Activated B cell treated with CpG ODN at 0.5 μM for 24 hours (primary cell): ENCODE measurements at regions not wholly inside any gene's neighbourhood (a gene's known extent, or its start where the extent isn't known, plus 50 kb on each side); places are given as distances from the start of the nearest gene placed in this dataset.

Experiments used
- ATAC-seq: fragments of 200-7000 bp; cut with Tn5 transposase; one replicate; pipeline ENCODE4 v1.10.0; 2021; ENCODE audit warnings: low read depth, mild to moderate bottlenecking, moderate library complexity
- CTCF ChIA-PET: fragments of 350-600 bp; sonication (Branson Sonifier 250); formaldehyde crosslinking; loops from one replicate; lab custom pipeline; 2021; ENCODE audit warnings: antibody characterized with exemption; lab: Charles Lee
- POLR2A ChIA-PET: fragments of 350-600 bp; sonication (Branson Sonifier 250); formaldehyde crosslinking; loops from one replicate; lab custom pipeline; 2021; ENCODE audit warnings: antibody characterized with exemption; lab: Charles Lee
- DNase-seq: peaks from one replicate; pipeline ENCODE4 v3.0.0; 2022
- H3K27ac Mint-ChIP-seq: one replicate; pipeline ENCODE4 v1.8.0; 2020; ENCODE audit warnings: mixed read lengths
- H3K27me3 Mint-ChIP-seq: one replicate; pipeline ENCODE4 v1.8.0; 2021; ENCODE audit warnings: mixed read lengths
- H3K36me3 Mint-ChIP-seq: one replicate; pipeline ENCODE4 v1.8.0; 2021; ENCODE audit warnings: low read depth, mixed read lengths
- H3K4me1 Mint-ChIP-seq: one replicate; pipeline ENCODE4 v1.8.0; 2021; ENCODE audit warnings: mixed read lengths
- H3K4me3 Mint-ChIP-seq: one replicate; pipeline ENCODE4 v1.8.0; 2020; ENCODE audit warnings: mild to moderate bottlenecking, mixed read lengths
- H3K9me3 Mint-ChIP-seq: one replicate; pipeline ENCODE4 v1.8.0; 2020; ENCODE audit warnings: mixed read lengths
- CTCF ChIP-seq: fragments of 200-600 bp; IDR thresholded peaks from one replicate; pipeline ENCODE4 v1.8.0; 2022; ENCODE audit warnings: antibody characterized with exemption, mild to moderate bottlenecking
- intact Hi-C: fragments of 100-400 bp; cut with micrococcal nuclease; formaldehyde crosslinking; loops from one replicate; pipeline ENCODE4 v1.15.1; 2024

DNA sequence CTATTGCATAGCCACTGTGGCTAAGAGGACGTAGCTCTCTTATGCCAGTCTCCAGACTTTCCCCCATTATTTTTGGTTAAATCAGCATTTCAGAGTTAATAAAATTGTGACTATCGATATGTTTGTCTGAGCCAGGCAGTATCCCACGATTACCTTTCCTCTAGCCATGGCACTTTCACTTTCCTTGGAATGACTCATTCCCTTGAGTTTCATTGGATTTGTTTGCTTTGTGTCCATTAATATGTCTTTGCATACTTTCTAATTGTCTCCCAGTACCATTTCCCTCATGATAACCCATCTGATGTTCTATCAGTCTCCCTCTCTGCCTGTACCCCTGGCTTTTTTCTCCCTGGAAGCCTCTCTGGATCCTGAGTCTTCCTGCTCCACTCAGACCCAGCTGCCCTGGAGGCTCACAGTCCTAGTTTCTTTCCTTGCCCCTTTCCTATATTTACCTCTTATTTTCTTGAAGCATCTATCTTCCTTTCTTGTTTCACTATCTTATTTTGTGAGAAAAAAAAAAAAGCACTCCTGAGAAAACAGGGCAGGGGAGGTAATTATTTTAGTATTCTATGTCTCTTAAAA is 126.1 kb downstream of the MTX2 start:
- no peak for DNase-seq
- POLR2A ChIA-PET = no interaction called here
- Mint-ChIP-seq H3K4me3 (no peak overlapping the region), H3K27me3 (peaks cover 15% of the 10 kb centered on the region), H3K36me3 (no peaks in the 10 kb centered on the region), H3K4me1 (no peaks in the 10 kb centered on the region), H3K27ac (no peak overlapping the region), H3K9me3 (no peaks in the 10 kb centered on the region)
- no peak for TF ChIP-seq CTCF
- no peak for ATAC-seq
- intact Hi-C loops = no loop called here
- CTCF ChIA-PET = no interaction called here

- ATAC-seq (no peak), DNase-seq (no peak)
- no peak overlapping the region for H3K27ac Mint-ChIP-seq
- H3K4me3 Mint-ChIP-seq = no peak overlapping the region
- no peaks in the 10 kb centered on the region for H3K9me3 Mint-ChIP-seq
- POLR2A ChIA-PET = no interaction called here
- intact Hi-C loops = no loop called here
- H3K27me3 Mint-ChIP-seq = peaks cover 16% of the 10 kb centered on the region
- H3K4me1 Mint-ChIP-seq = no peaks in the 10 kb centered on the region
- no peaks in the 10 kb centered on the region for H3K36me3 Mint-ChIP-seq
- CTCF ChIA-PET = no interaction called here
- TF ChIP-seq CTCF = no peak
Observed at GRCh38 chr2:176398243-176399073, 129.2 kb downstream of the MTX2 start.

DNA sequence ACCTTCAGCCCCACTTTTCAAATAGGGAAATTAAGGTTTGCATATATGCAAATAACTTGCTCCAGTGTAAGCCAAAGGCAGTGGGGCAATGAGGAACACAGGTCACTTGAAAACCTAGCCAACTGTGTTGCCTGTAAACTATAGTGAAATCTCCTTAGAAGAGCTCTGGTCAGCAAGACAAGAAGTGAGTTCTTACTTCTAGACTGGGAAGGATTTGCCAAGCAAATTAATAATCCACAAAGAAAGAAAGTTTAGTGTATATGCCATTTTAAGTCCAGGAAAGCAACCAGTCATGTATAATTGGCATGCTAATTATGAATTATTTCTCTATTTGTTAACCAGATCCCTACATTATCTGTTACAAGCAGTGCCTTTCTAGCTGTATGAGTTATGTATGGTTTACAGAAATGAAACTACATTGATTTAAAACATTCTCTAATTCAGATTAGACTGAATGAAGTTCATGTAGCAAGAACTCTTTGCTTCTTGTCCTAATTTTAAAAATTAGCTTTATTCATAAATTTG is 129.9 kb downstream of the MTX2 start:
- intact Hi-C loops = no loop called here
- ChIA-PET CTCF (no interaction called here), POLR2A (no interaction called here)
- no peaks in the 10 kb centered on the region for H3K9me3 Mint-ChIP-seq
- H3K27me3 Mint-ChIP-seq = peaks cover 16% of the 10 kb centered on the region
- H3K4me3 Mint-ChIP-seq = no peak overlapping the region
- no peaks in the 10 kb centered on the region for H3K4me1 Mint-ChIP-seq
- DNase-seq = no peak
- TF ChIP-seq CTCF = no peak
- ATAC-seq = no peak
- H3K27ac Mint-ChIP-seq = no peak overlapping the region
- H3K36me3 Mint-ChIP-seq = no peaks in the 10 kb centered on the region

- no peaks in the 10 kb centered on the region for H3K9me3 Mint-ChIP-seq
- ATAC-seq (no peak), DNase-seq (no peak)
- POLR2A ChIA-PET = no interaction called here
- no peak overlapping the region for H3K4me3 Mint-ChIP-seq
- H3K27ac Mint-ChIP-seq = no peak overlapping the region
- CTCF ChIA-PET = no interaction called here
- intact Hi-C loops = no loop called here
- peaks cover 8% of the 10 kb centered on the region for H3K27me3 Mint-ChIP-seq
- no peaks in the 10 kb centered on the region for H3K4me1 Mint-ChIP-seq
- no peaks in the 10 kb centered on the region for H3K36me3 Mint-ChIP-seq
- TF ChIP-seq CTCF = no peak
Observed at GRCh38 chr2:176405477-176405876, 136.2 kb downstream of the MTX2 start.

- no peaks in the 10 kb centered on the region for H3K4me1 Mint-ChIP-seq
- POLR2A ChIA-PET = no interaction called here
Observed at GRCh38 chr2:176407706-176408105, 138.5 kb downstream of the MTX2 start.

More at GRCh38 chr2:176407706-176408105, 138.5 kb downstream of the MTX2 start:
- no peak for TF ChIP-seq CTCF
- DNase-seq (no peak), ATAC-seq (no peak)
- Mint-ChIP-seq H3K4me3 (no peak overlapping the region), H3K9me3 (no peaks in the 10 kb centered on the region), H3K27ac (no peak overlapping the region), H3K36me3 (no peaks in the 10 kb centered on the region), H3K27me3 (peaks cover 14% of the 10 kb centered on the region)
- CTCF ChIA-PET = no interaction called here
- intact Hi-C loops = no loop called here
